HTR-8/SVneo (cell line): ENCODE measurements at regions not wholly inside any gene's neighbourhood (a gene's known extent, or its start where the extent isn't known, plus 50 kb on each side); places are given as distances from the start of the nearest gene placed in this dataset.
A peak's percentile ranks its signal among the peaks of the same experiment; 100 is the strongest.

Experiments
- DNase-seq: peaks from one replicate; pipeline ENCODE4 v3.0.0; 2011; ENCODE audit warnings: low spot score, mixed read lengths; ENCODE audit not compliant: insufficient read length
- FAIRE-seq: peaks from 2 replicates; lab custom pipeline; 2011; peaks lifted over from hg19 to GRCh38; lab: Jason Lieb, UNC

DNA sequence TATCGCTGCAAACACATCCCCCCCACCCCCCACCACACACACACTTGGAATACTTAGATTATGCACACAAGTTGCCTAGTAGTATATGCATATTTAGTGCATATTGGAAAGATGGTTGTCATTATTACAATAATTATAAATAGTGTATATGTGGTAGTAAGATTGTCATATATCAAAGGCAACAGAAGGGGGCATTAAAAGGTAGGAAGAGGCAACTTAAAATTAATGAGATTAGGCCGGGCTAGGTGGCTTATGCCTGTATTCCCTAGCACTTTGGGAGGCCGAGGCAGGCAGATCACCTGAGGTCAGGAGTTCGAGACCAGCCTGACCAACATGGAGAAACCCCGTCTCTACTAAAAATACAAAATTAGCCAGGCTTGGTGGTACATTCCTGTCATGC, 52.1 kb downstream of the GSC start:
- no peak for FAIRE-seq
- no peak for DNase-seq

DNA sequence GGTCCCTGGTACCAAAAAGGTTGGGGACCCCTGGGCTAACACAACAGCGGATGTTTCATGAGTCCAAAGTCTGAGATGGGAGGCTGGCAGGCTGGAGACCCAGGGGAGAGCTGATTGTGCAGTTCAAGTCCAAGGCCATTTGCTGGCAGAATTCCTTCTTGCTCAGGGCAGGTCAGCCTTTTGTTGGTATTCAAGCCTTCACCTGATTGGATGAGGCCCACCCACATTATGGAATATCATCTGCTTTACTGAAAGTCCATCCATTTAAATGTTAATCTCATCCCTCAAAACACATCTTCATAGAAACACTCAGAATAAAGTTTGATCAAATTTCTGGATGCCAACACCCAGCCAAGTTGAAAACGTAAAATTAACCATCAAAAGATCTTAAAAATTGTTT, 52.9 kb downstream of the GSC start:
- FAIRE-seq (no peak), DNase-seq (no peak)

DNA sequence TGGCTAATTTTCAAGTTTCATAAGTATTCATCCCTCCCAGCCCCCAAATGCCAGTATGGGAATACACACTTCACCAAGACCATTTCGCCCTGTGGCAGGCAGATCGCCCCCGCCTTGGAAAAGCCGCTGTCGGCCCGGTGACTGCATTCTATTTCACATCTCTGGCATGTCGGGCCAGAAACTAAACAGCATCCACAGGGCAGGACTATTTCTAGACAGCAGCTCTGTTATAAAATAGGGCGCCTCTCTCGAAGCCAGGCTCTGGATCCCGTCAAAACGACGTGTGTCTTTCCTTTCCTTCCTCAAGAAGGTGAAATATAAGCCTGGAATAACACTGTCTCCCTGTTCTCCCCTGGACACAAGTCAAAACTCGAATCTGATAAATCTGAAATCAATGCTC, 56.8 kb downstream of the GSC start:
- FAIRE-seq (no peak), DNase-seq (no peak)

DNA sequence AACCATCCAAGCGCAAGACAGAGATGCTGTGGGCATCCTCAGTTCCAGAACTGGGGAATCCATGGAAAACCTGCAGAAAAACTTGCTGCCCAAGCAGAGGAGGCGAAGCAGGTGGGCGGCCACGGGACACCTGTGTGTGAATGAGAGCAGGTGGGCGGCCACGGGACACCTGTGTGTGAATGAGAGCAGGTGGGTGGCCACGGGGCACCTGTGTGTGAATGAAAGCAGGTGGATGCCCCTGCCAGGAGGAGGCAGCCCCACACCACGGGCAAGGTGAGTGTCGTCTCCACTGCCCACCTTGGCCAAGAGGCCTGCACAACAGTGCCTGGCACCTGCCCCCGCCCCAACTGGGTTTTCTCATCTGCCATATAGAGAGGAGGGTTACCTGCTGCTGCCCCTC, 59.2 kb downstream of the GSC start:
- FAIRE-seq (no peak), DNase-seq (no peak)

DNA sequence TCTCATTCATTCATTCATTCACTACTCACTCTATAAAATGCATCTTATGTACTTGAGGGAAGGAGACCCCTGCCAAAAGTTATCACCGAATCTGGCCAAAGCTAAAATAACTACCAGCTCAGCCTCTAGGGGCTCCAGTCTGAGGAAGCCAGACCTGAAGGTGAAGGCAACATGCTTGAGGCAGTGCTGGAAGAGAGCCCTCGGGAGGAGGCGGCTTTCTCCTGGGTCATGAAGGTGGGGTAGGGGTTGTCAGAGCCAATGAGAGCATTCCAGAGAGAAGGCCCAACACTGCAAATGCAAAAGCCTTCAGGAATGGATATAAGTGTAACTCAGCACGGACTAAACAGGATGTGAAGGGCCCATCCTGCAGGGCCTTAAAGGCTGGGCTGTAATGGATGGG, 62.4 kb downstream of the GSC start:
- FAIRE-seq (no peak), DNase-seq (no peak)

DNA sequence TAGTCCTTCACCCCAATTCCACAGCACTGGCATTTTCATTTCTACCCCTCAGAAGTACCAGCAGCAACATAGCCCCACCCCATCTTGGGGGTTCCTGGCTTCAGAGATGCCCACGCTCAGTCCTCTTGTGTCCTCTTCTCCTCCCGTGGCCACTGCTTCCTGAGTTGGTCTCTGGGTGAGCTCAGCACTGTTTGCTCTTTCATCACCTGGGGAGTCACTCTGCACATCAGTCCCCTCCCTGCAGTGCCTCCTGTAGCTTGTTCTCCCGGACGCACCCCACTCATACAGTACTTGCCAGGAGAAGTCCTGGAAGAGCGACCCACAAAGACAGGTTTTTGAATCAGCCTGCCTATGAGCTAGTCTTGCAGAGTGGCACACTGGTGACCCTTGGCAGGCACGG, 63.8 kb downstream of the GSC start:
- DNase-seq (no peak), FAIRE-seq (no peak)

DNA sequence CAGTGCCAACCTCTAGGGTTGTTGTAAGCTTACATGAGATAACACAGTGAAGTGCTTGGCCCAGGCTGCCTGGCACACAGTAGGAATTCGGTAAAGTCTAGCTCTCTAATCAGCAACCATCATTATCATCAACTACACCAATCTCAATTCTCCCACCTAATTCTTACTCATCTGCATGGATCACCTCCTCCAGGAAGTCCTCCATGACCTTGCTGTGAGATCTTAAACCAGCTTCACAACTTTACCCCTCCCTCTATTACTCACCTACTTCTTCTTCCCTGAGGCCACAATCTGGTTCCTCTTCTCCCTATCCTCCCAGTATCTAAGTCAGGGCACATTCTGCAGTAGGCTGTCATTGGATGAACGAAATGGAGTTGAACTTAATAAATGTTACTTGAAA, 67.3 kb downstream of the GSC start:
- no peak for FAIRE-seq
- no peak for DNase-seq

DNA sequence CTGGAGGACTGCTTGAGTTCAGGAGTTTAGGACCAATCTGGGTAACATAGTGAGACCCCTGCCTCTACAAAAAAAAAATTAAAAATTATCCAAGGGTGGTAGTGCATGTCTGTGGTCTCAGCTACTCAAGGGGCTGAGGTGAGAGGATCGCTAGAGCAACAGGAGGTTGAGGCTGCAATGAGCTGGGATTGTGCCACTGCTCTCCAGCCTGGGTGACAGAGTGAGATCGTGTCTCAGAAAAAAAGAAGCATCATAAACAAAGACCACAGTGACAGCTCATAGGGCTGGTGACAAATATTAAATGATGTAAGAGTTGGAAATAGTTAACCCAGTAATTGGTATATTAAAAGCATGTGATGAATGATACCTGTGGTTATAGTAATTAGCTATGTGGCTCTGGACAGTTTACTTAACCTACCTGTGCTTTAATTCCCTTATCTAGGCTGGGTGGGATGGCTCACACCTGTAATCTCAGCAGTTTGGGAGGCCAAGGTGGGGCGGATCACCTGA, 68.0 kb downstream of the GSC start:
- no peak for FAIRE-seq

DNA sequence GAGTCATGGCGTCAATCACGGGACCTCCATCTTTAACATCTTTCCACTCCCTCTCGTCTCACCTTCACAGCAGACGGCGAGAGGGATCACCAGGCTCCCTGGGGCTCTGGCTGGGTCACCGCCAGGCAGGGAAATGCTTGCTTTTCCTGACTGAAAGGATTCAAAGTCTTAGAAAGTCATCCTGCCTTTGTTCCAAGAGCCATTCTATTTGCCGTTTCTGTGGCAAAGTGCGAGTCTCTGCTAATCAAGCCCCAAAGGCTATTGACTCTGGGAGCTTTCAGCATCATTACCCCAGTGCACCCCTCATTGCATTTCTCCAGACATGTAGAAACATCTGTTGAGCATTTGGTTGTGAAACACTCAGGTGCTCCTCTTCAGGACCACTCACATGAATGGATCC, 69.6 kb downstream of the GSC start:
- DNase-seq (no peak), FAIRE-seq (no peak)

More for the DNA sequence above, 68.0 kb downstream of the GSC start:
- no peak for DNase-seq

DNA sequence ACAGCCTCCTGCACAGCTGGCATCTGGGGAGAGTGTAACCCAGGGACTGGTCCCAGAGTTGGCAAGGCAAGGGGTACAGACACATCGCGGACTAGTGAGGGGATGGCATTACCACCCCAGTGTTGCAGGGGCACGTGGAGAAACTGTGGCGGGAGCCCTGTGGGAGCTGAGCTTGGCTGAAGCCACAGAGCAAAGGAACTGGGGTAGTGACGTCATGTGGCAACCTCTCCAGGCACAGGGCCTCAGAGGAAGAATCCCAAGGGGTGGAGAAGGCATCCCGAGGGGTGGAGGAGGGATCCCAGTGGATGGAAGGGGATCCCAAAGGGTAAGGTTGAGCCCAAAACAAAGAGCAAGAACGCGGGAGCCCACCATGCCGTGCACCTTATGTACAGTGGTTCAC, 70.1 kb downstream of the GSC start:
- no peak for FAIRE-seq

DNA sequence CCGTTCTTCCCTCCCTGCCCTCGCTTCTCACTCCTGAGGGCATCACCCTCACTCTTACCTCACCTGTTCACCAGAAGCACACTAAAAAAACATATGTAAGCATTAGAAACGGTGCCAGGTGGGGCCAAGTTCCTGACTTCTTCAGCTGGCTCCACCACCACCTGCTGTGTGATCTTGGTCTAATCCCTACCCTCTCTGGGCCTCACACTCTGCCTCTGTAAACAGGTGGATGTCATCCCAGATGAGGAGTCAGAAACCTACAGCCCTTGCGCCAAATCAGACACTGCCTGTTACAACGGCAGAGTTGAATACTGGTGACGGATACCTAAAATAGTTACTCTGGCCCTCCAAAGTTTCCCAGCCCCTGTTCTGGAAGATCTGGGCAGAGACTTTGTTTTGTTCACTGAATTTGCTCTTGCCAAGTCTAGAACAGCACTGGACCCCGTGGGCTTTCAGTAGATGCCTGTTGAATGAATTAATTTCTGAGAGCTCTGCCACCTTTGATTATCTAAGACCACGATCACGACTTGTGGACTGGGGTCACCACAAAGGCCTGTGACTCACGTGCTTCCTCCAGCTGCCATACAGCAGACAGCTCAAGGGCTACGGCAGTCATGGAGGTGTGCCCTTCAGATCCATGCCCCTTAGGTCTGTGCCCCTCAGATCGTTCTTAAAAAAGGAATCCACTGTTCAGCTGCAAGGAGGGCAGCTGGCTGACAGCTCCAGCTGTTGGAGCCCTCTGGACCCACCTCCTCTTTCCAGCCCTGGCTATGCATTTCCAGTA, 71.9 kb downstream of the GSC start:
- DNase-seq: no peak

More for the DNA sequence above, 70.1 kb downstream of the GSC start:
- no peak for DNase-seq

DNA sequence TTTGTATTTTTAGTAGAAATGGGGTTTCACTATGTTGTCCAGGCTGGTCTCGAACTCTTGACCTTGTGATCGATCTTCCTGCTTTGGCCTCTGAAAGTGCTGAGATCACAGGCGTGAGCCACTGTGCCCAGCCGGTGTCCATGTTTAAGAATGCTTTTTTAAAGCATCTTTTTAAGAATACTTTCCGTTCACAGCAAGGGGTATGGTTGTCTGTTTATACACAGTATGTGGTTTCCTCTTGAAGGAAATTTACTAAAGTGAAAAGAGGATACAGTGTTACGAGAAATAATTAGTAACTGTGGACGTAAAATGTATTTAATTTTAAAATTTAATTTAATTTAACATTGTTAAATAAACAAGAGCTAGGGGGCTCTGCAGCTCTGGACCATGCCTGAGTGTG, 73.4 kb downstream of the GSC start:
- no peak for FAIRE-seq

More for the DNA sequence above, 71.9 kb downstream of the GSC start:
- no peak for FAIRE-seq

DNA sequence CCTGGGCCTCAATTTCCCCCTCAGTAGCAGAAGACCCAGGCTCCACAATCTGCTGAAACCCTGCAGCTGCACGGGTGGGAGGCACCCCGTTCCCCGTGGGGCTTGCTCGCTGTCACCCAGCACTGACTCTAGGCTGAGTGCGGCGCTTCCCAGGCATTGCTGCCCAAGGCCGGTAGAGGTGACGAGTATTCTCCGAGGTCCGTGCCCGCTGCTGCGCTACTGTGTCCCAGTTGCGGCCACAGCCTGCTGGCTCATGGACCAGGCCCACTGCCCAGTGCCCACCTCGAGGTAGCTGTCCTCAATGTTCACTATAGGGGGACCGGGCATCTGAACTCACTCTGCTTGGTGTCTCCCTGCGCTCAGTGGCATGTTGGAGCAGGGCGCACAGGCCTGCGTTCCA, 74.7 kb downstream of the GSC start:
- FAIRE-seq (no peak), DNase-seq (no peak)

More for the DNA sequence above, 73.4 kb downstream of the GSC start:
- no peak for DNase-seq

DNA sequence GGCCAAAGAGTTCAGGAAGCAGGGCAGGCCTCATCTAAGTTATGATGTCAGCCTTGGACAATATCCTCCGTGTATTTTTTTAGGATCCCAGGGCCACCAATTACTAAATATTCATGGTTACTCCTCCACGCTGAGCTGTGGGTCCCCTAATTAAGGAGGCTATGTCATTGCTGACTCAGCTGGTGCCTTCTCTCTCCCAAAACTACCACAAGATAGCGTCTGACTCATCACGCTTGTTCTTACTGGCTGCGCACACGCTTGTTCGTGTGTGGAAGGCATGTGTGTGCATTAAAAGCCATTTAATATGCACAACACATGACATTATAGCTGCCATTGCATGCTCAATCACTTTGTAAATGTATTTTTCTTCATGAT, 78.3 kb downstream of the GSC start:
- no peak for FAIRE-seq
- DNase-seq: no peak

DNA sequence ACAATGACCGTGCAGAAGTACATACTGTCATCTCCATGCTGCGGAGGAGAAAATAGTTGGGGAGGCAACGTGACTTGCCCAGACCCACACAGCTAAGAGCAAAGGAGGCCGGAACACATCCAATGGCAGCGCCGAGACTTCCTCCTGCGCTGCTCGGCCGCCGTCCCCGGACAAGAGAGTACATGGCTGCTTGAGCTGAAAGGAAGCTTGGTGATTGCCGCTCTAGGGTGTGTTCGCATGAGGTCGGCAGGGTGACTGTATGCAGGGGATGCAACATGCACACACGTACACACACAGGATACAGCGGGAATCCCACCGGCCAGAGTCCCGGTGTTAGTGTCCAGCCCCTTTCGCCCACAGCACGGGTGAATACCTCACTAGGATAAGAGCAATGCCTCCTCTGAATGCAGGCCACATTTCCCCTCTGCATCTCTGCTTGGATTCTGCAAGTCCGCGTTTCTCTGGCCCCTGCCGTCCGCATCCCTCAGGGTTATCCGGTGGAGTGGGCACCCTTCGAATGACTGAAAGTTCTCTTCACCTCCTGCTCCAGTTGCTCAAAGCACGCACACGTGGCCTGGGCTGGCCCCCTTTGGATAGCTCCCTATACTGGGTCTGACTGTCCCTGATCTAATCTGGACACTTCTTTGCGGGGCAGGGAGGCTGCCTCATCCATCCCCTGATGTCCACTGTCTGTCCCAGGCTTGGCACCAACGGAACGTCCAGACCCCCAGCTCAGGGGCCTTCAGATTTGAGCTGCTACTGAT, 78.8 kb downstream of the GSC start:
- FAIRE-seq: no peak
- no peak for DNase-seq

DNA sequence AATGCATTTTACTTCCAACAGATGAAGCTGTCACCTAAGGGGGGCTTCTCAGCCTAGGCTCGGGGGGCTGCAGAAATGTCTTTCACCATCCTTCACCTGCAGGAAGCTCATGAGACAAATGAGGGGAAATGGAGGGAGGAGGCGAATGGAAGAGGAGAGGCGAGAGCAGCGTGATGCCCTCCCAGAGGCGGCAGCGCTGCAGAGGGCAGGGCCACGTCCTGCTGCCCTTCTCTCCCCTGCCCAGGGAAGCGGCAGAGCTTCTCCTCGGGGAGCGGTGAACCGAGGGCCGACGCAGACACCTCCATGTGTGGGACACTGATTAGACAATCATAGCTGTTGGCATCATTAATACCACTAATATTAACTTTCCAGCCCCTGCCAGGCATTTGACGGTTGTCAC, 78.3 kb downstream of the SERPINA3 start:
- no peak for FAIRE-seq
- DNase-seq: no peak

DNA sequence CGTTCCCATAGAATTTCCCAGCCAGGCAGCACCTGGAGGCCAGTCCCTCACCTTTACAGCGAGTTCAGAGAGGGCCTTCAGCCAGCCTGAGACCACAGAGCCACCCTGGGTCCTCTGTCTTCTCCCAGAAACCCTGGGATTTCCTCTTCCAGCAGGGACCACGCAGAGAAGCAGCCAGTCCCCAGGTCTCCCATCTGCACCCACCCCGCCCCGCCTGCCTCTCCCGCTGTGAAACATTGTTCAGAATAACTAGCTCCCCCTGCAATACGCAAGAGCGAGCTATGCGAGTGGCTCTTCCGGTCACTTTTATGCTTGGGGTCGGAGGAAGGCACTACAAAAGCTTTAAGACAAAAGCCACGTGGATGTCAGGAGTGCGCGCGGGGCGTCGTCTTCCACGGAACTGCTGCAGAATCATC, 77.8 kb downstream of the SERPINA3 start:
- DNase-seq (no peak), FAIRE-seq (no peak)

DNA sequence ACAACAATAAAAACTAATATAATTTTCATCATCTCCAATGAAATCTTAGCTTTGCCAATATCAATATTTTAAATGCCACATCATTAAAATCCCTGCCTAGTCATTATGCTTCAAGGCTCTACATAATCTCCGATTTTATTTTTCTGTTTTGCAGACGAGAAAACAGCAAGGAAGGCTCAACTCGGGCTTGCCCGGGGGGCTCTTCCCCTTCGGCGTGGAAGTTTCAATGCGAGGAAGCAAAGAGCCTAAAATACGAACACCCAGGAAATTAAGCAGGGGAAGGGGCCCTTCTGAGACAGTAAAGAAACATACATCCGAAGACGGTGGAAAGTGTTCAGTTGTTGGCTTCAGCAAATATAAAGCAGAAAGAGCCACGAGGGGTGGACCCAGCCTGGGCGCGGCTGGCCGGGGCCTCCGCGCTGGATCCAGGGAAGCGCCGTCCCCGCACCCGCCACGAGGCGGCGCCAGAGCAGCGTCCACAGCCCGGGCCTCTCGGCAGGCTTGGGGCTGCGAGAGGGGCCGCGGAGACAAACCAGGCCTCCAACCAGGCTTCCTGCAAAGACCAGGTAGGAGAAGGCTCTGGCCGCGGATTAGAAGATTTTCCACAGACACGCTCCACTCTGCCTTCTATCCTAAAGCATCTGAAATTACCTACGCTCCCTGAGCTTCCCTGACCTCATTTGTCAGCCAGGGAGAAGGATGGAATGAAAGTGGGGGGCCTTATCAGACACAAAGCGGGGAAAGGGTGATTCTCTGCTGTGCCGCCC, 77.2 kb downstream of the SERPINA3 start:
- DNase-seq: peak; percentile 73
- FAIRE-seq: peak; percentile 16

DNA sequence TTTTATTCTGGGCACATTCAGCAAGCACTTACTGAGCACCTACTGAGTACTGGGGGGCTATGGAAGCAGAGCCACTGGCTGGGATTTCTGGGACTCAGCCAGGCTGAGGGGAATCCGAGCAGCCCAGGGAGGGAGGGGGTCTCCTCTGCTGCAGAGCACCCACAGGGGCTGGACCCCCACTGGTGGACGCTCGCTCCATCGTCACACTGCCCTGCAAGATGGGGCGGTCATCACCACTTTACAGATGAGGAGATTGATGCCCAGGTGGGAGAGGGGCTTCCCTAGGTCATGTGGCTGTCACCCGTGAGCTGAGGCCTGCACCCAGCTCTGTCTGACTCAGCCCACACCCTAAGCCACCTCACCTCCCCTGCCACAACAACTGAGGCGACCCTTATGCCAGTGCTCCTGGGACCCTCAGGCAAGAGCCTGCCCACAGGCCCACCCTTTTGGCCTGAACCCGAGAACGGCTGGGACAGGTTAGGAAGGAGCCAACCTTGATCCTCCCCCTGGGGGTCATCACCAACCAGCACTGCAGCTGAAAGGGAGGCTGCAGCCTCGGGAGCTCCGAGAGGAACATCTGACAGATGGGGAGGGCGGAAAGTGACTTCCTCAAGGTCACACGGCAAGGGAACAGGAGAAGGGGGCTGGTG, 74.4 kb downstream of the SERPINA3 start:
- no peak for FAIRE-seq
- DNase-seq: no peak
